ENCODE measurements at regions not wholly inside any gene's neighbourhood (a gene's known extent, or its start where the extent isn't known, plus 50 kb on each side); places are given as distances from the start of the nearest gene placed in this dataset.

DNA sequence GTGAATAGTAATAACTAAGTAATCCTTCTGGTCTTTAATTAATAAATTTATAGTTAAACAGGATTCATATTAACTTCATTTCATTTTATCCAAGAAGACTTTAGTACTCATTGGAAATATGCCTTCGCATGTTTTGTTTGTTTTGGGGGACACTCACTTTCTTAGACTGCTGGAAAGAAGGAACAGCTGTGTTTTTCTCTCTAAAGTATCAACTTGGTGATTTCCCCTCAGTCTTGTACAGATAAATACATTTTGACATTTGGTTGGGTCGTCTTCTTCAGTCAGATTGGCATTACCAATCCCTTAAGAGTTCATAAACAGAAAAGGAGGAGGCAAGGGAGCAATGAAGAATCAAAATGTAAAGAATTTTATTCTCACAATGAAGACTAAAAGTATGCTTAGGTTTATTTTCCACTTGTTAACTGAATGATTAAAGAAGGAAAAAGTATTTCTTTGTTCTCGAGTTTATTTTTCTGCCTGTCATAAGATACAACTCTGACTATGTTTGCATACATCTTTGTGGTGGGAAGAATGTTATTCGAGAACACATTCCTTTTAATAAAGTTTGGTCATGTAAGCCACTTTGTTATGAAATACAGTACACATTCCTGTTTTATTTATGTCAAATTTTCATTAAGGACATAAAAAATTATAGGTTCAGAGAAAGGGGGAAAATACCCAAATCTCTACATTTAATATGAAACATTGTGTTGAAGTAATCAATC lies 140.2 kb downstream of the GMNC start:
- no peak for TF ChIP-seq CEBPB (IDR thresholded peaks at IDR 0.05; ENCODE audit: borderline replicate concordance, low read depth, low read length)
- no peak for TF ChIP-seq EP300 (IDR thresholded peaks at IDR 0.05; ENCODE audit: low read depth in 2 of 2, low read length in 2 of 2)
- no peak for TF ChIP-seq EP300 (CRISPR knock-in tag; IDR thresholded peaks at IDR 0.05; ENCODE audit: borderline replicate concordance)
- no peak for TF ChIP-seq RNF2 (conservative IDR thresholded peaks at IDR 0.05; ENCODE audit: low read depth)
- no peak for TF ChIP-seq NFIC (IDR thresholded peaks at IDR 0.05; ENCODE audit: low read length)
- TF ChIP-seq SKI (IDR thresholded peaks at IDR 0.05; ENCODE audit: partially characterized antibody) = no peak
- TF ChIP-seq NR2C2 (CRISPR knock-in tag; IDR thresholded peaks at IDR 0.05; ENCODE audit: borderline replicate concordance) = no peak
- no peak for TF ChIP-seq ZKSCAN1 (IDR thresholded peaks at IDR 0.05; ENCODE audit: low read length)
- TF ChIP-seq, protein P1, sequence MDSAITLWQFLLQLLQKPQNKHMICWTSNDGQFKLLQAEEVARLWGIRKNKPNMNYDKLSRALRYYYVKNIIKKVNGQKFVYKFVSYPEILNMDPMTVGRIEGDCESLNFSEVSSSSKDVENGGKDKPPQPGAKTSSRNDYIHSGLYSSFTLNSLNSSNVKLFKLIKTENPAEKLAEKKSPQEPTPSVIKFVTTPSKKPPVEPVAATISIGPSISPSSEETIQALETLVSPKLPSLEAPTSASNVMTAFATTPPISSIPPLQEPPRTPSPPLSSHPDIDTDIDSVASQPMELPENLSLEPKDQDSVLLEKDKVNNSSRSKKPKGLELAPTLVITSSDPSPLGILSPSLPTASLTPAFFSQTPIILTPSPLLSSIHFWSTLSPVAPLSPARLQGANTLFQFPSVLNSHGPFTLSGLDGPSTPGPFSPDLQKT (CRISPR knock-in tag; IDR thresholded peaks at IDR 0.05; ENCODE audit: borderline replicate concordance) = no peak
- TF ChIP-seq, protein P2, sequence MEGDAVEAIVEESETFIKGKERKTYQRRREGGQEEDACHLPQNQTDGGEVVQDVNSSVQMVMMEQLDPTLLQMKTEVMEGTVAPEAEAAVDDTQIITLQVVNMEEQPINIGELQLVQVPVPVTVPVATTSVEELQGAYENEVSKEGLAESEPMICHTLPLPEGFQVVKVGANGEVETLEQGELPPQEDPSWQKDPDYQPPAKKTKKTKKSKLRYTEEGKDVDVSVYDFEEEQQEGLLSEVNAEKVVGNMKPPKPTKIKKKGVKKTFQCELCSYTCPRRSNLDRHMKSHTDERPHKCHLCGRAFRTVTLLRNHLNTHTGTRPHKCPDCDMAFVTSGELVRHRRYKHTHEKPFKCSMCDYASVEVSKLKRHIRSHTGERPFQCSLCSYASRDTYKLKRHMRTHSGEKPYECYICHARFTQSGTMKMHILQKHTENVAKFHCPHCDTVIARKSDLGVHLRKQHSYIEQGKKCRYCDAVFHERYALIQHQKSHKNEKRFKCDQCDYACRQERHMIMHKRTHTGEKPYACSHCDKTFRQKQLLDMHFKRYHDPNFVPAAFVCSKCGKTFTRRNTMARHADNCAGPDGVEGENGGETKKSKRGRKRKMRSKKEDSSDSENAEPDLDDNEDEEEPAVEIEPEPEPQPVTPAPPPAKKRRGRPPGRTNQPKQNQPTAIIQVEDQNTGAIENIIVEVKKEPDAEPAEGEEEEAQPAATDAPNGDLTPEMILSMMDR (CRISPR knock-in tag; IDR thresholded peaks at IDR 0.05) = no peak
- no peak for TF ChIP-seq IKZF1 (IDR thresholded peaks at IDR 0.05)
- no peak for TF ChIP-seq KLF16 (CRISPR knock-in tag; IDR thresholded peaks at IDR 0.05)
- TF ChIP-seq, protein P3, sequence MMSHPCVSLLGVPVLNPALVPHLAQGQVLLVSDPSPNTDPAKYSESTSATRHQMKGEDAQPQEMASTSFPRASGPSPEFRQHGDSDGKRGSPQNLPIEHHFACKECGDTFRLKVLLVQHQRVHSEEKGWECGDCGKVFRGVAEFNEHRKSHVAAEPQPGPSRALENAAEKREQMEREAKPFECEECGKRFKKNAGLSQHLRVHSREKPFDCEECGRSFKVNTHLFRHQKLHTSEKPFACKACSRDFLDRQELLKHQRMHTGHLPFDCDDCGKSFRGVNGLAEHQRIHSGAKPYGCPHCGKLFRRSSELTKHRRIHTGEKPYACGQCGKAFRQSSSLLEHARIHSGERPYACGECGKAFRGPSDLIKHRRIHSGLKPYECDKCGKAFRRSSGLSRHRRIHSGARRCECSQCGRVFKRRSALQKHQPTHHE (CRISPR knock-in tag; IDR thresholded peaks at IDR 0.05; ENCODE audit: borderline replicate concordance) = no peak

Measured in HepG2 (cell line).